ENCODE measurements at regions not wholly inside any gene's neighbourhood (a gene's known extent, or its start where the extent isn't known, plus 50 kb on each side); places are given as distances from the start of the nearest gene placed in this dataset.

- Histone ChIP-seq H3K4me1 (ENCODE audit: insufficient read depth, low read length, poor library complexity, severe bottlenecking) (no peaks in the 10 kb centered on the region), H3K9me2 (ENCODE audit: insufficient read depth, low read length) (no peaks in the 10 kb centered on the region), H3K4me2 (ENCODE audit: low read length) (no peak overlapping the region), H3K9me3 (ENCODE audit: low read length) (no peaks in the 10 kb centered on the region), H3K4me3 (ENCODE audit: low read depth, low read length, poor library complexity, severe bottlenecking) (no peak overlapping the region), H3K36me3 (ENCODE audit: insufficient read depth, low read length) (no peaks in the 10 kb centered on the region), H3K27ac (ENCODE audit: low read depth, low read length, poor library complexity, severe bottlenecking) (no peak overlapping the region), H3K79me2 (ENCODE audit: insufficient read depth, low read depth, low read length) (no peaks in the 10 kb centered on the region), H4K20me1 (ENCODE audit: insufficient read depth, low read length) (no peaks in the 10 kb centered on the region), H2AFZ (ENCODE audit: low read length) (no peak overlapping the region)
- POLR2A ChIA-PET: no interaction called here
- TF ChIP-seq CTCF (conservative IDR thresholded peaks at IDR 0.05; ENCODE audit: low read length): no peak
- TF ChIP-seq EZH2phosphoT487 (IDR thresholded peaks at IDR 0.05; ENCODE audit: borderline replicate concordance, low read depth, low read length): no peak
- CTCF ChIA-PET (ENCODE audit: unreplicated experiment): no interaction called here
- intact Hi-C loops (cut with micrococcal nuclease; ENCODE audit: unreplicated experiment): no loop called here
- no peak for DNase-seq (ENCODE audit: low spot score)
- BruUV-seq (replicated peaks): no TSS peak
Observed at GRCh38 chr16:52212841-52213240, 334.1 kb downstream of the TOX3 start.

- no peak overlapping the region for H3K4me2 ChIP-seq (ENCODE audit: low read length)
- H3K9me2 ChIP-seq (ENCODE audit: insufficient read depth, low read length): no peaks in the 10 kb centered on the region
- H3K36me3 ChIP-seq (ENCODE audit: insufficient read depth, low read length): no peaks in the 10 kb centered on the region
- H2AFZ ChIP-seq (ENCODE audit: low read length): no peak overlapping the region
- no peak overlapping the region for H3K27ac ChIP-seq (ENCODE audit: low read depth, low read length, poor library complexity, severe bottlenecking)
- no peaks in the 10 kb centered on the region for H3K4me1 ChIP-seq (ENCODE audit: insufficient read depth, low read length, poor library complexity, severe bottlenecking)
- intact Hi-C loops (cut with micrococcal nuclease; ENCODE audit: unreplicated experiment): no loop called here
- no peak overlapping the region for H3K4me3 ChIP-seq (ENCODE audit: low read depth, low read length, poor library complexity, severe bottlenecking)
- no peaks in the 10 kb centered on the region for H3K9me3 ChIP-seq (ENCODE audit: low read length)
- no peaks in the 10 kb centered on the region for H3K79me2 ChIP-seq (ENCODE audit: insufficient read depth, low read depth, low read length)
- no TSS peak for BruUV-seq (replicated peaks)
- no peak for DNase-seq (ENCODE audit: low spot score)
- ChIA-PET CTCF (ENCODE audit: unreplicated experiment) (no interaction called here), POLR2A (no interaction called here)
- H4K20me1 ChIP-seq (ENCODE audit: insufficient read depth, low read length): no peaks in the 10 kb centered on the region
- TF ChIP-seq EZH2phosphoT487 (IDR thresholded peaks at IDR 0.05; ENCODE audit: borderline replicate concordance, low read depth, low read length) (no peak), CTCF (conservative IDR thresholded peaks at IDR 0.05; ENCODE audit: low read length) (no peak)
Observed at GRCh38 chr16:52209227-52209626, 337.7 kb downstream of the TOX3 start.

- Histone ChIP-seq H3K36me3 (ENCODE audit: insufficient read depth, low read length) (no peaks in the 10 kb centered on the region), H3K4me3 (ENCODE audit: low read depth, low read length, poor library complexity, severe bottlenecking) (no peak overlapping the region), H3K4me1 (ENCODE audit: insufficient read depth, low read length, poor library complexity, severe bottlenecking) (no peaks in the 10 kb centered on the region), H3K27ac (ENCODE audit: low read depth, low read length, poor library complexity, severe bottlenecking) (no peak overlapping the region), H3K9me2 (ENCODE audit: insufficient read depth, low read length) (no peaks in the 10 kb centered on the region), H3K79me2 (ENCODE audit: insufficient read depth, low read depth, low read length) (no peaks in the 10 kb centered on the region), H3K9me3 (ENCODE audit: low read length) (no peaks in the 10 kb centered on the region), H2AFZ (ENCODE audit: low read length) (no peak overlapping the region), H4K20me1 (ENCODE audit: insufficient read depth, low read length) (no peaks in the 10 kb centered on the region), H3K4me2 (ENCODE audit: low read length) (no peak overlapping the region)
- intact Hi-C loops (cut with micrococcal nuclease; ENCODE audit: unreplicated experiment): no loop called here
- no peak for DNase-seq (ENCODE audit: low spot score)
- POLR2A ChIA-PET: no interaction called here
- BruUV-seq (replicated peaks): no TSS peak
- CTCF ChIA-PET (ENCODE audit: unreplicated experiment): no interaction called here
- no peak for TF ChIP-seq EZH2phosphoT487 (IDR thresholded peaks at IDR 0.05; ENCODE audit: borderline replicate concordance, low read depth, low read length)
- TF ChIP-seq CTCF (conservative IDR thresholded peaks at IDR 0.05; ENCODE audit: low read length): no peak
Observed at GRCh38 chr16:52203096-52203495, 343.8 kb downstream of the TOX3 start.

All from OCI-LY7 (cell line).